K562 (cell line): ENCODE measurements at regions not wholly inside any gene's neighbourhood (a gene's known extent, or its start where the extent isn't known, plus 50 kb on each side); places are given as distances from the start of the nearest gene placed in this dataset.

Experiments
- ELK3 ChIP-seq: fragments of 450-650 bp; formaldehyde crosslinking; IDR thresholded peaks from 2 replicates; pipeline ENCODE4 v1.4.0; 2020; ENCODE audit warnings: mild to moderate bottlenecking
- HDGF ChIP-seq: fragments of 450-650 bp; IDR thresholded peaks from 2 replicates; pipeline ENCODE4 v1.6.1; 2016
- PTRF ChIP-seq: fragments of 450-650 bp; IDR thresholded peaks from 2 replicates; pipeline ENCODE4 v1.6.1; 2016; ENCODE audit warnings: mild to moderate bottlenecking, missing genetic modification characterization, missing compliant biosample characterization
- ZNF561 ChIP-seq: fragments of 450-650 bp; formaldehyde crosslinking; conservative IDR thresholded peaks from 2 replicates; pipeline ENCODE4 v1.4.0; 2020; ENCODE audit warnings: mild to moderate bottlenecking, moderate library complexity
- TF ChIP-seq, protein P1 (sequence below): sonication (generic); formaldehyde crosslinking; IDR thresholded peaks from 2 replicates; pipeline ENCODE4 v1.8.1; 2023; ENCODE audit warnings: mild to moderate bottlenecking, missing genetic modification reagents, moderate library complexity
- TF ChIP-seq, protein P2 (sequence below): fragments of 450-650 bp; IDR thresholded peaks from 2 replicates; pipeline ENCODE4 v1.6.1; 2017; ENCODE audit warnings: antibody characterized with exemption, mild to moderate bottlenecking

DNA sequence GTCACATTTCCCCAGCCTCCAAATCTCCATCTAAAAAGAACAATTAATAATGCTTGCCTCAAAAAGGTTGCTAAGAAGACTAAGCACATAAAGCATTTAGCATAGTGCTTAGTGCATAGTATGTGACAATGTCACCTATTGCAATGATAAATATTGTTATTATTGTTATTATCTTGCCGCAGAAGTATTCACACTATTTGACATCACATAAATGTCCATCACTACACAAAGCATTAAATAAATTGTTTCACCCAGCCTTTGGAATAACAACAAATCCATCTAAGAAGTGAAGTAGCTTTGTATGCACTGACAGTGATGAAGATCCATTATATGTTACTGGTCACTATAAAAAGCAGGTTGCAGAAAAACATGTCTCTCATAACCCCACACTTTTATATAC, 2263.9 kb upstream of the WWC1 start (continued):
- TF ChIP-seq, protein P1, sequence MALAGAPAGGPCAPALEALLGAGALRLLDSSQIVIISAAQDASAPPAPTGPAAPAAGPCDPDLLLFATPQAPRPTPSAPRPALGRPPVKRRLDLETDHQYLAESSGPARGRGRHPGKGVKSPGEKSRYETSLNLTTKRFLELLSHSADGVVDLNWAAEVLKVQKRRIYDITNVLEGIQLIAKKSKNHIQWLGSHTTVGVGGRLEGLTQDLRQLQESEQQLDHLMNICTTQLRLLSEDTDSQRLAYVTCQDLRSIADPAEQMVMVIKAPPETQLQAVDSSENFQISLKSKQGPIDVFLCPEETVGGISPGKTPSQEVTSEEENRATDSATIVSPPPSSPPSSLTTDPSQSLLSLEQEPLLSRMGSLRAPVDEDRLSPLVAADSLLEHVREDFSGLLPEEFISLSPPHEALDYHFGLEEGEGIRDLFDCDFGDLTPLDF (CRISPR knock-in tag): no peak
- TF ChIP-seq HDGF (no peak), ELK3 (no peak), PTRF (tag) (no peak), ZNF561 (no peak)
- TF ChIP-seq, protein P2, sequence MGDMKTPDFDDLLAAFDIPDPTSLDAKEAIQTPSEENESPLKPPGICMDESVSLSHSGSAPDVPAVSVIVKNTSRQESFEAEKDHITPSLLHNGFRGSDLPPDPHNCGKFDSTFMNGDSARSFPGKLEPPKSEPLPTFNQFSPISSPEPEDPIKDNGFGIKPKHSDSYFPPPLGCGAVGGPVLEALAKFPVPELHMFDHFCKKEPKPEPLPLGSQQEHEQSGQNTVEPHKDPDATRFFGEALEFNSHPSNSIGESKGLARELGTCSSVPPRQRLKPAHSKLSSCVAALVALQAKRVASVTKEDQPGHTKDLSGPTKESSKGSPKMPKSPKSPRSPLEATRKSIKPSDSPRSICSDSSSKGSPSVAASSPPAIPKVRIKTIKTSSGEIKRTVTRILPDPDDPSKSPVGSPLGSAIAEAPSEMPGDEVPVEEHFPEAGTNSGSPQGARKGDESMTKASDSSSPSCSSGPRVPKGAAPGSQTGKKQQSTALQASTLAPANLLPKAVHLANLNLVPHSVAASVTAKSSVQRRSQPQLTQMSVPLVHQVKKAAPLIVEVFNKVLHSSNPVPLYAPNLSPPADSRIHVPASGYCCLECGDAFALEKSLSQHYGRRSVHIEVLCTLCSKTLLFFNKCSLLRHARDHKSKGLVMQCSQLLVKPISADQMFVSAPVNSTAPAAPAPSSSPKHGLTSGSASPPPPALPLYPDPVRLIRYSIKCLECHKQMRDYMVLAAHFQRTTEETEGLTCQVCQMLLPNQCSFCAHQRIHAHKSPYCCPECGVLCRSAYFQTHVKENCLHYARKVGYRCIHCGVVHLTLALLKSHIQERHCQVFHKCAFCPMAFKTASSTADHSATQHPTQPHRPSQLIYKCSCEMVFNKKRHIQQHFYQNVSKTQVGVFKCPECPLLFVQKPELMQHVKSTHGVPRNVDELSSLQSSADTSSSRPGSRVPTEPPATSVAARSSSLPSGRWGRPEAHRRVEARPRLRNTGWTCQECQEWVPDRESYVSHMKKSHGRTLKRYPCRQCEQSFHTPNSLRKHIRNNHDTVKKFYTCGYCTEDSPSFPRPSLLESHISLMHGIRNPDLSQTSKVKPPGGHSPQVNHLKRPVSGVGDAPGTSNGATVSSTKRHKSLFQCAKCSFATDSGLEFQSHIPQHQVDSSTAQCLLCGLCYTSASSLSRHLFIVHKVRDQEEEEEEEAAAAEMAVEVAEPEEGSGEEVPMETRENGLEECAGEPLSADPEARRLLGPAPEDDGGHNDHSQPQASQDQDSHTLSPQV: no peak
